Activated naive CD4-positive, alpha-beta T cell treated with anti-CD3 and anti-CD28 coated beads, Interleukin-2, amount 10 ng/mL, durations not matched to agents 7 days and 5 days (primary cell): ENCODE measurements at regions not wholly inside any gene's neighbourhood (a gene's known extent, or its start where the extent isn't known, plus 50 kb on each side); places are given as distances from the start of the nearest gene placed in this dataset.
"Not testable (repeated sequence)": the region's sequence is repeated elsewhere in the genome, so short reads cannot be mapped to it uniquely, and the experiment has no call there.

Source experiments
- CTCF ChIA-PET: fragments of 350-600 bp; sonication (Branson Sonifier 250); formaldehyde crosslinking; loops from one replicate; lab custom pipeline; 2021; ENCODE audit warnings: antibody characterized with exemption; lab: Charles Lee
- DNase-seq: peaks from one replicate; pipeline ENCODE4 v3.0.0-alpha.2; 2020
- H3K27ac Mint-ChIP-seq: one replicate; pipeline ENCODE4 v1.8.0; 2021; ENCODE audit warnings: mild to moderate bottlenecking, moderate library complexity, mixed read lengths
- H3K27me3 Mint-ChIP-seq: one replicate; pipeline ENCODE4 v1.8.0; 2021; ENCODE audit warnings: mild to moderate bottlenecking, mixed read lengths
- H3K36me3 Mint-ChIP-seq: one replicate; pipeline ENCODE4 v1.8.0; 2021; ENCODE audit warnings: mixed read lengths
- H3K4me1 Mint-ChIP-seq: one replicate; pipeline ENCODE4 v1.8.0; 2021; ENCODE audit warnings: mixed read lengths
- H3K4me3 Mint-ChIP-seq: one replicate; pipeline ENCODE4 v1.8.0; 2021; ENCODE audit warnings: mild to moderate bottlenecking, moderate library complexity, mixed read lengths
- H3K9me3 Mint-ChIP-seq: one replicate; pipeline ENCODE4 v1.8.0; 2021; ENCODE audit warnings: mixed read lengths

GRCh38 chr6:144681334-144681733, 396.2 kb downstream of the UTRN start:
- CTCF ChIA-PET: no interaction called here
- Mint-ChIP-seq H3K4me1 (no peaks in the 10 kb centered on the region), H3K27me3 (no peaks in the 10 kb centered on the region), H3K27ac (no peak overlapping the region), H3K9me3 (peaks cover 14% of the 10 kb centered on the region), H3K36me3 (peaks cover 66% of the 10 kb centered on the region), H3K4me3 (no peak overlapping the region)
- DNase-seq: no peak

GRCh38 chr6:144683216-144684070, 398.3 kb downstream of the UTRN start:
- Mint-ChIP-seq H3K9me3 (peaks cover 23% of the 10 kb centered on the region), H3K36me3 (peaks cover 67% of the 10 kb centered on the region), H3K4me1 (no peaks in the 10 kb centered on the region), H3K27ac (no peak overlapping the region), H3K27me3 (no peaks in the 10 kb centered on the region), H3K4me3 (no peak overlapping the region)
- CTCF ChIA-PET: no interaction called here
- DNase-seq: no peak

GRCh38 chr6:144688713-144689112, 403.6 kb downstream of the UTRN start:
- H3K9me3 Mint-ChIP-seq: peaks cover 27% of the 10 kb centered on the region
- H3K27ac Mint-ChIP-seq: no peak overlapping the region
- DNase-seq: no peak
- no peak overlapping the region for H3K4me3 Mint-ChIP-seq
- H3K4me1 Mint-ChIP-seq: no peaks in the 10 kb centered on the region
- CTCF ChIA-PET: no interaction called here
- no peaks in the 10 kb centered on the region for H3K27me3 Mint-ChIP-seq
- H3K36me3 Mint-ChIP-seq: peaks cover 70% of the 10 kb centered on the region

- Mint-ChIP-seq H3K36me3 (peaks cover 69% of the 10 kb centered on the region), H3K27ac (no peak overlapping the region), H3K4me1 (no peaks in the 10 kb centered on the region), H3K27me3 (no peaks in the 10 kb centered on the region), H3K4me3 (no peak overlapping the region), H3K9me3 (peaks cover 27% of the 10 kb centered on the region)
- CTCF ChIA-PET: no interaction called here
- no peak for DNase-seq
Measured at GRCh38 chr6:144689503-144690040, 404.4 kb downstream of the UTRN start.

GRCh38 chr6:144690133-144690532, 405.0 kb downstream of the UTRN start:
- no peaks in the 10 kb centered on the region for H3K27me3 Mint-ChIP-seq

GRCh38 chr6:144690666-144691065, 405.5 kb downstream of the UTRN start:
- CTCF ChIA-PET: no interaction called here
- no peaks in the 10 kb centered on the region for H3K27me3 Mint-ChIP-seq
- H3K4me1 Mint-ChIP-seq: no peaks in the 10 kb centered on the region
- H3K4me3 Mint-ChIP-seq: no peak overlapping the region
- peaks cover 21% of the 10 kb centered on the region for H3K9me3 Mint-ChIP-seq
- DNase-seq: no peak
- H3K36me3 Mint-ChIP-seq: peaks cover 61% of the 10 kb centered on the region
- H3K27ac Mint-ChIP-seq: no peak overlapping the region

More at GRCh38 chr6:144690133-144690532, 405.0 kb downstream of the UTRN start:
- H3K4me3 Mint-ChIP-seq: no peak overlapping the region
- H3K36me3 Mint-ChIP-seq: peaks cover 67% of the 10 kb centered on the region
- H3K4me1 Mint-ChIP-seq: no peaks in the 10 kb centered on the region
- no peak overlapping the region for H3K27ac Mint-ChIP-seq
- no peak for DNase-seq
- CTCF ChIA-PET: no interaction called here
- H3K9me3 Mint-ChIP-seq: peaks cover 27% of the 10 kb centered on the region

GRCh38 chr6:144692050-144692449, 406.9 kb downstream of the UTRN start:
- H3K4me1 Mint-ChIP-seq, DNase-seq, H3K27ac Mint-ChIP-seq, H3K27me3 Mint-ChIP-seq, CTCF ChIA-PET, H3K4me3 Mint-ChIP-seq: not testable (repeated sequence)
- H3K9me3 Mint-ChIP-seq: peaks cover 11% of the 10 kb centered on the region
- H3K36me3 Mint-ChIP-seq: peaks cover 47% of the 10 kb centered on the region

- CTCF ChIA-PET: no interaction called here
- Mint-ChIP-seq H3K36me3 (peaks cover 29% of the 10 kb centered on the region), H3K4me3 (no peak overlapping the region), H3K27me3 (no peaks in the 10 kb centered on the region), H3K27ac (no peak overlapping the region), H3K4me1 (peaks cover 14% of the 10 kb centered on the region), H3K9me3 (peaks cover 4% of the 10 kb centered on the region)
- no peak for DNase-seq
Measured at GRCh38 chr6:144695858-144696533, 410.9 kb downstream of the UTRN start.

GRCh38 chr6:144696610-144697368, 411.7 kb downstream of the UTRN start:
- Mint-ChIP-seq H3K27ac (no peak overlapping the region), H3K36me3 (peaks cover 29% of the 10 kb centered on the region), H3K9me3 (peaks cover 4% of the 10 kb centered on the region), H3K4me3 (no peak overlapping the region), H3K27me3 (no peaks in the 10 kb centered on the region), H3K4me1 (peaks cover 14% of the 10 kb centered on the region)
- CTCF ChIA-PET: interaction anchor here (0.5 kb wide), 1 partner anchor 213 kb away, joined by 3 read pairs; no protein-coding TSS in a partner anchor
- DNase-seq: no peak

GRCh38 chr6:144697369-144697760, 412.2 kb downstream of the UTRN start:
- H3K4me3 Mint-ChIP-seq: no peak overlapping the region
- H3K27me3 Mint-ChIP-seq: no peaks in the 10 kb centered on the region
- H3K27ac Mint-ChIP-seq: no peak overlapping the region
- CTCF ChIA-PET: interaction anchor here (0.5 kb wide), 1 partner anchor 213 kb away, joined by 3 read pairs; no protein-coding TSS in a partner anchor
- peaks cover 14% of the 10 kb centered on the region for H3K4me1 Mint-ChIP-seq
- DNase-seq: no peak
- no peaks in the 10 kb centered on the region for H3K9me3 Mint-ChIP-seq
- peaks cover 23% of the 10 kb centered on the region for H3K36me3 Mint-ChIP-seq

- CTCF ChIA-PET: no interaction called here
- H3K4me3 Mint-ChIP-seq: no peak overlapping the region
Measured at GRCh38 chr6:144697801-144698200, 412.7 kb downstream of the UTRN start.

GRCh38 chr6:144702781-144703180, 417.6 kb downstream of the UTRN start:
- CTCF ChIA-PET: no interaction called here
- Mint-ChIP-seq H3K36me3 (peaks cover 20% of the 10 kb centered on the region), H3K4me3 (no peak overlapping the region), H3K27ac (no peak overlapping the region), H3K9me3 (no peaks in the 10 kb centered on the region), H3K27me3 (no peaks in the 10 kb centered on the region), H3K4me1 (peaks cover 2% of the 10 kb centered on the region)
- DNase-seq: no peak

More at GRCh38 chr6:144697801-144698200, 412.7 kb downstream of the UTRN start:
- Mint-ChIP-seq H3K4me1 (peaks cover 14% of the 10 kb centered on the region), H3K9me3 (no peaks in the 10 kb centered on the region), H3K36me3 (peaks cover 20% of the 10 kb centered on the region), H3K27ac (no peak overlapping the region), H3K27me3 (no peaks in the 10 kb centered on the region)
- DNase-seq: no peak

GRCh38 chr6:144710207-144710606, 425.1 kb downstream of the UTRN start:
- Mint-ChIP-seq H3K4me3 (no peak overlapping the region), H3K27ac (no peak overlapping the region), H3K9me3 (no peaks in the 10 kb centered on the region), H3K36me3 (peaks cover 15% of the 10 kb centered on the region), H3K27me3 (no peaks in the 10 kb centered on the region), H3K4me1 (no peaks in the 10 kb centered on the region)
- DNase-seq: no peak
- CTCF ChIA-PET: no interaction called here

GRCh38 chr6:144711661-144712060, 426.5 kb downstream of the UTRN start:
- no peak for DNase-seq
- Mint-ChIP-seq H3K27me3 (no peaks in the 10 kb centered on the region), H3K27ac (no peak overlapping the region), H3K4me3 (no peak overlapping the region), H3K4me1 (no peaks in the 10 kb centered on the region), H3K36me3 (peaks cover 13% of the 10 kb centered on the region), H3K9me3 (no peaks in the 10 kb centered on the region)
- CTCF ChIA-PET: no interaction called here
